ENCODE measurements at regions not wholly inside any gene's neighbourhood (a gene's known extent, or its start where the extent isn't known, plus 50 kb on each side); places are given as distances from the start of the nearest gene placed in this dataset.

GRCh38 chr10:25076506-25077177, 60.2 kb downstream of the THNSL1 start:
- no peak overlapping the region for H3K4me3 Mint-ChIP-seq
- no peak overlapping the region for H3K27ac ChIP-seq
- no peak overlapping the region for H3K4me3 ChIP-seq
- H3K36me3 ChIP-seq = no peaks in the 10 kb centered on the region
- DNase-seq (ENCODE audit: low spot score) = no peak
- TF ChIP-seq CTCF (IDR thresholded peaks at IDR 0.05) = no peak
- no peak for TF ChIP-seq EZH2phosphoT487 (IDR thresholded peaks at IDR 0.05)
- TF ChIP-seq EZH2 (IDR thresholded peaks at IDR 0.05) = no peak
- H3K36me3 Mint-ChIP-seq = no peaks in the 10 kb centered on the region
- no peaks in the 10 kb centered on the region for H3K79me2 ChIP-seq (ENCODE audit: low read depth)
- no peaks in the 10 kb centered on the region for H3K9me3 Mint-ChIP-seq
- H3K27me3 Mint-ChIP-seq (ENCODE audit: insufficient read depth, low read depth) = no peaks in the 10 kb centered on the region
- H3K9ac ChIP-seq = no peak overlapping the region
- no peaks in the 10 kb centered on the region for H3K4me1 ChIP-seq
- no peak overlapping the region for H3K27ac Mint-ChIP-seq
- H3K9me3 ChIP-seq (ENCODE audit: low read depth) = no peaks in the 10 kb centered on the region
- no peaks in the 10 kb centered on the region for H3K27me3 ChIP-seq
- no peaks in the 10 kb centered on the region for H4K20me1 ChIP-seq (ENCODE audit: low read depth)
- H3F3A ChIP-seq (ENCODE audit: low read depth) = no peaks in the 10 kb centered on the region
- no peak overlapping the region for H2AFZ ChIP-seq (replicated peaks)
- peaks cover 11% of the 10 kb centered on the region for H3K4me1 Mint-ChIP-seq
- H3K4me2 ChIP-seq = no peak overlapping the region

GRCh38 chr10:25078658-25079431, 62.4 kb downstream of the THNSL1 start:
- H3K4me2 ChIP-seq = no peak overlapping the region
- H3K27me3 Mint-ChIP-seq (ENCODE audit: insufficient read depth, low read depth) = no peaks in the 10 kb centered on the region
- no peaks in the 10 kb centered on the region for H3K27me3 ChIP-seq
- H3K36me3 Mint-ChIP-seq = no peaks in the 10 kb centered on the region
- peaks cover 4% of the 10 kb centered on the region for H3F3A ChIP-seq (ENCODE audit: low read depth)
- no peak overlapping the region for H3K4me3 ChIP-seq
- no peak overlapping the region for H3K27ac Mint-ChIP-seq
- DNase-seq (ENCODE audit: low spot score) = no peak
- H3K9ac ChIP-seq = no peak overlapping the region
- H3K36me3 ChIP-seq = no peaks in the 10 kb centered on the region
- H3K27ac ChIP-seq = no peak overlapping the region
- no peak for TF ChIP-seq EZH2 (IDR thresholded peaks at IDR 0.05)
- no peak for TF ChIP-seq EZH2phosphoT487 (IDR thresholded peaks at IDR 0.05)
- no peak for TF ChIP-seq CTCF (IDR thresholded peaks at IDR 0.05)
- H4K20me1 ChIP-seq (ENCODE audit: low read depth) = no peaks in the 10 kb centered on the region
- no peak overlapping the region for H3K4me3 Mint-ChIP-seq
- H3K79me2 ChIP-seq (ENCODE audit: low read depth) = no peaks in the 10 kb centered on the region
- peaks cover 16% of the 10 kb centered on the region for H3K4me1 Mint-ChIP-seq
- H2AFZ ChIP-seq (replicated peaks) = no peak overlapping the region
- H3K9me3 Mint-ChIP-seq = no peaks in the 10 kb centered on the region
- no peaks in the 10 kb centered on the region for H3K4me1 ChIP-seq
- H3K9me3 ChIP-seq (ENCODE audit: low read depth) = no peaks in the 10 kb centered on the region

GRCh38 chr10:25080880-25081581, 64.6 kb downstream of the THNSL1 start:
- TF ChIP-seq EZH2 (IDR thresholded peaks at IDR 0.05) = no peak
- peak; percentile 87 for TF ChIP-seq CTCF (IDR thresholded peaks at IDR 0.05)
- Histone ChIP-seq H3K9ac (no peak overlapping the region), H3K27me3 (no peaks in the 10 kb centered on the region), H3K79me2 (ENCODE audit: low read depth) (no peaks in the 10 kb centered on the region), H4K20me1 (ENCODE audit: low read depth) (no peaks in the 10 kb centered on the region), H3K9me3 (ENCODE audit: low read depth) (no peaks in the 10 kb centered on the region), H3K4me2 (no peak overlapping the region), H3K4me3 (no peak overlapping the region), H2AFZ (replicated peaks) (peak overlapping the region; percentile 1), H3K36me3 (no peaks in the 10 kb centered on the region), H3F3A (ENCODE audit: low read depth) (peaks cover 4% of the 10 kb centered on the region), H3K27ac (no peak overlapping the region), H3K4me1 (no peaks in the 10 kb centered on the region)
- Mint-ChIP-seq H3K27ac (no peak overlapping the region), H3K9me3 (no peaks in the 10 kb centered on the region), H3K4me3 (no peak overlapping the region), H3K27me3 (ENCODE audit: insufficient read depth, low read depth) (no peaks in the 10 kb centered on the region), H3K36me3 (no peaks in the 10 kb centered on the region), H3K4me1 (peaks cover 16% of the 10 kb centered on the region)
- DNase-seq (ENCODE audit: low spot score) = peak; percentile 88
